ENCODE measurements at regions not wholly inside any gene's neighbourhood (a gene's known extent, or its start where the extent isn't known, plus 50 kb on each side); places are given as distances from the start of the nearest gene placed in this dataset.

GRCh38 chrX:1754077-1754476 lies 139.2 kb downstream of the ASMT start:
- no peak for TF ChIP-seq CTCF (IDR thresholded peaks at IDR 0.05)
- TF ChIP-seq EZH2 (IDR thresholded peaks at IDR 0.05; ENCODE audit: borderline replicate concordance, insufficient read depth, low read depth, low read length, poor library complexity, severe bottlenecking), result no peak
